GM18951 (cell line): ENCODE measurements at regions not wholly inside any gene's neighbourhood (a gene's known extent, or its start where the extent isn't known, plus 50 kb on each side); places are given as distances from the start of the nearest gene placed in this dataset.
"Not testable (repeated sequence)": the region's sequence is repeated elsewhere in the genome, so short reads cannot be mapped to it uniquely, and the experiment has no call there.

ENCODE experiments used
- POLR2A ChIP-seq: IDR thresholded peaks from 4 replicates; pipeline ENCODE4 v1.6.1; 2011; ENCODE audit warnings: mild to moderate bottlenecking; ENCODE audit not compliant: insufficient read length, insufficient read depth; ENCODE audit errors: extremely low read depth
- in situ Hi-C: fragments of 300-500 bp; cut with MboI; formaldehyde crosslinking; loops from one replicate; pipeline ENCODE4 v1.12.0; 2022; ENCODE audit warnings: low sequenced_read_pairs, mixed read lengths, inconsistent platforms; ENCODE audit not compliant: unreplicated experiment

- in situ Hi-C loops = no loop called here
- no peak for TF ChIP-seq POLR2A
These were observed 163.9 kb upstream of the NT5E start for GRCh38 chr6:85285934-85286333.

GRCh38 chr6:85285114-85285513 lies 164.8 kb upstream of the NT5E start:
- no peak for TF ChIP-seq POLR2A
- in situ Hi-C loops = no loop called here

- in situ Hi-C loops = no loop called here
- no peak for TF ChIP-seq POLR2A
These were observed 166.4 kb upstream of the NT5E start for GRCh38 chr6:85283436-85283835.

GRCh38 chr6:85278466-85279035 lies 171.3 kb upstream of the NT5E start:
- TF ChIP-seq POLR2A = no peak
- in situ Hi-C loops = no loop called here

- in situ Hi-C loops = not testable (repeated sequence)
These were observed 173.9 kb upstream of the NT5E start for GRCh38 chr6:85276026-85276425.

GRCh38 chr6:85275338-85275985 lies 174.4 kb upstream of the NT5E start:
- in situ Hi-C loops = no loop called here

GRCh38 chr6:85273870-85274269 lies 176.0 kb upstream of the NT5E start:
- in situ Hi-C loops = no loop called here
- TF ChIP-seq POLR2A = no peak

More at GRCh38 chr6:85275338-85275985, 174.4 kb upstream of the NT5E start:
- TF ChIP-seq POLR2A = no peak

- TF ChIP-seq POLR2A = no peak
- in situ Hi-C loops = no loop called here
These were observed 176.8 kb upstream of the NT5E start for GRCh38 chr6:85273046-85273445.

- no peak for TF ChIP-seq POLR2A
- in situ Hi-C loops = no loop called here
These were observed 177.3 kb upstream of the NT5E start for GRCh38 chr6:85272592-85272991.

GRCh38 chr6:85262621-85263020 lies 187.3 kb upstream of the NT5E start:
- in situ Hi-C loops = no loop called here
- TF ChIP-seq POLR2A = no peak

GRCh38 chr6:85261271-85261670 lies 188.6 kb upstream of the NT5E start:
- TF ChIP-seq POLR2A = no peak
- in situ Hi-C loops = no loop called here

GRCh38 chr6:85255661-85256060 lies 194.2 kb upstream of the NT5E start:
- in situ Hi-C loops = no loop called here
- TF ChIP-seq POLR2A = no peak

- in situ Hi-C loops = no loop called here
- TF ChIP-seq POLR2A = no peak
These were observed 197.3 kb upstream of the NT5E start for GRCh38 chr6:85252552-85252951.

- no peak for TF ChIP-seq POLR2A
- in situ Hi-C loops = no loop called here
These were observed 197.8 kb upstream of the NT5E start for GRCh38 chr6:85252085-85252484.

GRCh38 chr6:85251300-85251699 lies 198.6 kb upstream of the NT5E start:
- in situ Hi-C loops = no loop called here
- TF ChIP-seq POLR2A = no peak

- in situ Hi-C loops = no loop called here
- no peak for TF ChIP-seq POLR2A
These were observed 199.2 kb upstream of the NT5E start for GRCh38 chr6:85250586-85251220.
